HL-60 (cell line): ENCODE measurements at regions not wholly inside any gene's neighbourhood (a gene's known extent, or its start where the extent isn't known, plus 50 kb on each side); places are given as distances from the start of the nearest gene placed in this dataset.

Experiments
- DNase-seq, 2 experiments: peaks; one replicate each; pipeline ENCODE4 v3.0.0-alpha.2; 2010 to 2020; ENCODE audit warnings: low read depth in 1 of 2, low spot score in 1 of 2
- H3K27ac ChIP-seq: fragments of 250-450 bp; sonication (Bioruptor Pico); replicated peaks from 2 replicates; pipeline ENCODE4 v1.5.1; 2020; ENCODE audit warnings: mild to moderate bottlenecking, moderate library complexity
- H3K27me3 ChIP-seq: fragments of 250-450 bp; sonication (Bioruptor Pico); 2 replicates; pipeline ENCODE4 v1.5.1; 2021; ENCODE audit warnings: mild to moderate bottlenecking, moderate library complexity; ENCODE audit not compliant: insufficient read depth, poor library complexity, severe bottlenecking
- H3K4me3 ChIP-seq: replicated peaks from 2 replicates; pipeline ENCODE4 v1.5.1; 2011; ENCODE audit warnings: mild to moderate bottlenecking, control low read depth, low read length; ENCODE audit not compliant: insufficient read depth
- GABPA ChIP-seq: IDR thresholded peaks from 2 replicates; pipeline ENCODE4 v1.6.1; 2012; ENCODE audit warnings: low read depth
- POLR2AphosphoS5 ChIP-seq: IDR thresholded peaks from 2 replicates; pipeline ENCODE4 v1.6.1; 2012; ENCODE audit warnings: low read depth
- SPI1 ChIP-seq: IDR thresholded peaks from 2 replicates; pipeline ENCODE4 v1.6.1; 2012; ENCODE audit warnings: low read depth, mild to moderate bottlenecking, borderline replicate concordance
- TF ChIP-seq, protein P1 (sequence below): IDR thresholded peaks from one replicate; pipeline ENCODE4 v1.5.1; 2011; ENCODE audit warnings: low read length, control low read depth, inconsistent platforms; ENCODE audit not compliant: insufficient read depth
- TF ChIP-seq, protein P2 (sequence below): IDR thresholded peaks from 2 replicates; pipeline ENCODE4 v1.6.1; 2012; ENCODE audit warnings: low read depth; ENCODE audit not compliant: insufficient replicate concordance

DNA sequence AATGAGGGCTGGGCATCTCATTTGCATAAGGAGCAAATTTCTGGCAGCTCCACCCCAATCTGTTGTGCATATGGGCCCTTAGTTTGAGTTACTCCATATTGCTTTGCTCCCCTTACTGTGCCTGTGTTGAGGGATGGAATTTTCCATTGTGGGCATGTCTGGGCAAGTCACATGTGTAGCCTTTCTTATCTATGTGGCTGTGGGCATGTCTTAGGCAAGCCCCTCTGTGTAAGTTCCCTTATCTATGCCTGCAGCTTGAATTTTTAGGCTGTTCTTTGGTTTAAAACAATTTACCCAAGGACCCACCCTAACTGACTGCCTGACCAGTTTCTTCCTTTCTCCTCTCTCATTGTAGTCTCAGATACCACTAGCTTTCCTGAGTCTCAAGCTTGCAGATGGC, 405.7 kb upstream of the NCAM2 start:
- Histone ChIP-seq H3K4me3 (no peak overlapping the region), H3K27ac (no peak overlapping the region), H3K27me3 (no peaks in the 10 kb centered on the region)
- peak in 1 of 2 experiments; percentile 5 for DNase-seq
- peak; percentile 34; the same call in 1 of the 2 replicates for TF ChIP-seq POLR2AphosphoS5
- no peak for TF ChIP-seq SPI1

DNA sequence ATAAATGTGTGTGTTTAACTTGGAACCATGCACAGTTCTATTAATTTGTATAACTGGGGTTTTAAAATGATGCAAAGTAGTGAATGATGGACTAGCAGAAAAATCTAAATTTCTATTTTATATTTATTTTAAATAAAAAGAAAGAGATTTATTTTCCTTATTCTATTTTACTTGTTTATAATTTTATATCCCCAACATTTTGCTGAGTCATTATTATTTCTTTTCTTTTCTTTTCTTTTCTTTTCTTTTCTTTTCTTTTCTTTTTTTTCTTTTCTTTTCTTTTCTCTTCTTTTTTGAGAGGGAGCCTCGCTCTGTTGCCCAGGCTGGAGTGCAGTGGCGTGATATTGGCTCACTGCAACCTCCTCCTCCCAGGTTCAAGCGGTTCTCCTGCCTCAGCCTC, 395.0 kb upstream of the NCAM2 start:
- Histone ChIP-seq H3K27me3 (no peaks in the 10 kb centered on the region), H3K4me3 (no peak overlapping the region), H3K27ac (no peak overlapping the region)
- DNase-seq: no peak
- TF ChIP-seq SPI1: no peak
- TF ChIP-seq GABPA: no peak
- TF ChIP-seq, protein P1, sequence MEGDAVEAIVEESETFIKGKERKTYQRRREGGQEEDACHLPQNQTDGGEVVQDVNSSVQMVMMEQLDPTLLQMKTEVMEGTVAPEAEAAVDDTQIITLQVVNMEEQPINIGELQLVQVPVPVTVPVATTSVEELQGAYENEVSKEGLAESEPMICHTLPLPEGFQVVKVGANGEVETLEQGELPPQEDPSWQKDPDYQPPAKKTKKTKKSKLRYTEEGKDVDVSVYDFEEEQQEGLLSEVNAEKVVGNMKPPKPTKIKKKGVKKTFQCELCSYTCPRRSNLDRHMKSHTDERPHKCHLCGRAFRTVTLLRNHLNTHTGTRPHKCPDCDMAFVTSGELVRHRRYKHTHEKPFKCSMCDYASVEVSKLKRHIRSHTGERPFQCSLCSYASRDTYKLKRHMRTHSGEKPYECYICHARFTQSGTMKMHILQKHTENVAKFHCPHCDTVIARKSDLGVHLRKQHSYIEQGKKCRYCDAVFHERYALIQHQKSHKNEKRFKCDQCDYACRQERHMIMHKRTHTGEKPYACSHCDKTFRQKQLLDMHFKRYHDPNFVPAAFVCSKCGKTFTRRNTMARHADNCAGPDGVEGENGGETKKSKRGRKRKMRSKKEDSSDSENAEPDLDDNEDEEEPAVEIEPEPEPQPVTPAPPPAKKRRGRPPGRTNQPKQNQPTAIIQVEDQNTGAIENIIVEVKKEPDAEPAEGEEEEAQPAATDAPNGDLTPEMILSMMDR: no peak
- no peak for TF ChIP-seq POLR2AphosphoS5
- TF ChIP-seq, protein P2, sequence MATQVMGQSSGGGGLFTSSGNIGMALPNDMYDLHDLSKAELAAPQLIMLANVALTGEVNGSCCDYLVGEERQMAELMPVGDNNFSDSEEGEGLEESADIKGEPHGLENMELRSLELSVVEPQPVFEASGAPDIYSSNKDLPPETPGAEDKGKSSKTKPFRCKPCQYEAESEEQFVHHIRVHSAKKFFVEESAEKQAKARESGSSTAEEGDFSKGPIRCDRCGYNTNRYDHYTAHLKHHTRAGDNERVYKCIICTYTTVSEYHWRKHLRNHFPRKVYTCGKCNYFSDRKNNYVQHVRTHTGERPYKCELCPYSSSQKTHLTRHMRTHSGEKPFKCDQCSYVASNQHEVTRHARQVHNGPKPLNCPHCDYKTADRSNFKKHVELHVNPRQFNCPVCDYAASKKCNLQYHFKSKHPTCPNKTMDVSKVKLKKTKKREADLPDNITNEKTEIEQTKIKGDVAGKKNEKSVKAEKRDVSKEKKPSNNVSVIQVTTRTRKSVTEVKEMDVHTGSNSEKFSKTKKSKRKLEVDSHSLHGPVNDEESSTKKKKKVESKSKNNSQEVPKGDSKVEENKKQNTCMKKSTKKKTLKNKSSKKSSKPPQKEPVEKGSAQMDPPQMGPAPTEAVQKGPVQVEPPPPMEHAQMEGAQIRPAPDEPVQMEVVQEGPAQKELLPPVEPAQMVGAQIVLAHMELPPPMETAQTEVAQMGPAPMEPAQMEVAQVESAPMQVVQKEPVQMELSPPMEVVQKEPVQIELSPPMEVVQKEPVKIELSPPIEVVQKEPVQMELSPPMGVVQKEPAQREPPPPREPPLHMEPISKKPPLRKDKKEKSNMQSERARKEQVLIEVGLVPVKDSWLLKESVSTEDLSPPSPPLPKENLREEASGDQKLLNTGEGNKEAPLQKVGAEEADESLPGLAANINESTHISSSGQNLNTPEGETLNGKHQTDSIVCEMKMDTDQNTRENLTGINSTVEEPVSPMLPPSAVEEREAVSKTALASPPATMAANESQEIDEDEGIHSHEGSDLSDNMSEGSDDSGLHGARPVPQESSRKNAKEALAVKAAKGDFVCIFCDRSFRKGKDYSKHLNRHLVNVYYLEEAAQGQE: no peak

DNA sequence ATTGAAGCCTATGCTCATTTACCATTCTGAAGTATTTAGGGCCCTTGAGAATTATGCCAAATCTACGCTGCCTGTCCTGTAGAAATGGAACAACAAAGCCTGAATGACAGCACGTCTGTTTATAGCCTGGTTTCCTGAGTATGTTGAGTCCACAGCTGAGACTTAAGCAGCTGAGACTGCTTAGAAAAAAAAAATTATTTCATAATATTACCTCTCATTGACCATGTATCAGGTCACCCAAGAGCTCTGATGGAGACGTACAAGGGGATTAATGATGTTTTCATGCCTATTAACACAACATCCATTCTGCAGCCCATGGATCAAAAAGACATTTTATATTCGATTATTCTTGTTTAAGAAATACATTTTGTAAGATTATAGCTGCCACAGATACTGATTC, 387.2 kb upstream of the NCAM2 start:
- Histone ChIP-seq H3K27ac (no peak overlapping the region), H3K27me3 (no peaks in the 10 kb centered on the region), H3K4me3 (no peak overlapping the region)
- no peak for DNase-seq
- TF ChIP-seq, protein P1: no peak
- TF ChIP-seq, protein P2: no peak
- TF ChIP-seq POLR2AphosphoS5: no peak
- TF ChIP-seq GABPA: no peak
- TF ChIP-seq SPI1: no peak

DNA sequence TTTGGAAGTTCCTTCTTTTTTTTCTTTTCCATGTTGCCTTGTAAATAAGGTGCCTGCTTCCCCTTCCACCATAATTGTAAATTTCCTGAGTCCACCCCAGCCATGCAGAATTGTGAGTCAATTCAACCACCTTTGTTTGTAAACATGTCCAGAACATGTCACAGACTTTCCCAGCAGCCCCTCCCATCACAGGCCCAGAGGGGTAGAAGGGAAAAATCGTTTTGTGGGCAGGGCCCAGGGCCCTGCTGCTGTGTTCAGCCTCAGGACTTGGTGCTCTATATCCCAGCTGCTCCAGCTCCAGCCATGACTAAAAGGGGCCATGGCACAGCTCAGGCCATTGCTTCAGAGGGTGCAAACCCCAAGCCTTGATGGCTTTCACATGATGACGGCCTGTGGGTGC, 384.6 kb upstream of the NCAM2 start:
- Histone ChIP-seq H3K27ac (no peak overlapping the region), H3K27me3 (no peaks in the 10 kb centered on the region), H3K4me3 (no peak overlapping the region)
- no peak for TF ChIP-seq GABPA
- TF ChIP-seq, protein P1: no peak
- TF ChIP-seq, protein P2: no peak
- DNase-seq: no peak
